Muscle of back (tissue), 3 donors: ENCODE measurements at regions not wholly inside any gene's neighbourhood (a gene's known extent, or its start where the extent isn't known, plus 50 kb on each side); places are given as distances from the start of the nearest gene placed in this dataset.
A peak's percentile ranks its signal among the peaks of the same experiment; 100 is the strongest.
"Not testable (repeated sequence)": the region's sequence is repeated elsewhere in the genome, so short reads cannot be mapped to it uniquely, and the experiment has no call there.

Experiments used
- DNase-seq, 3 donors: peaks; one replicate each; pipeline versions ENCODE4 v3.0.0 to v3.0.0-alpha.2; 2013

GRCh38 chr1:188827400-188827799 is 1650.3 kb downstream of the BRINP3 start:
- no peak for DNase-seq

- DNase-seq: not testable (repeated sequence)
These were observed 1636.5 kb downstream of the BRINP3 start for GRCh38 chr1:188841111-188841696.

- no peak for DNase-seq
These were observed 1631.2 kb downstream of the BRINP3 start for GRCh38 chr1:188846468-188846867.

- peak in 1 of 3 donors; percentile 3 for DNase-seq
These were observed 1620.1 kb downstream of the BRINP3 start for GRCh38 chr1:188857526-188858087.

GRCh38 chr1:188867614-188868013 is 1610.0 kb downstream of the BRINP3 start:
- no peak for DNase-seq

GRCh38 chr1:188871164-188871563 is 1606.5 kb downstream of the BRINP3 start:
- DNase-seq: no peak

- no peak for DNase-seq
These were observed 1605.3 kb downstream of the BRINP3 start for GRCh38 chr1:188872376-188872775.

- peak in 2 of 3 donors; percentile 1 to 6 for DNase-seq
These were observed 1600.0 kb downstream of the BRINP3 start for GRCh38 chr1:188877668-188878067.

GRCh38 chr1:188888386-188888785 is 1589.3 kb downstream of the BRINP3 start:
- DNase-seq: peak in 1 of 3 donors; percentile 0

- peak in 1 of 3 donors; percentile 1 for DNase-seq
These were observed 1588.5 kb downstream of the BRINP3 start for GRCh38 chr1:188889166-188889565.

GRCh38 chr1:188891958-188892357 is 1585.7 kb downstream of the BRINP3 start:
- DNase-seq: no peak

GRCh38 chr1:188895611-188896010 is 1582.1 kb downstream of the BRINP3 start:
- DNase-seq: no peak

GRCh38 chr1:188903241-188903640 is 1574.4 kb downstream of the BRINP3 start:
- DNase-seq: no peak

GRCh38 chr1:188904201-188904600 is 1573.5 kb downstream of the BRINP3 start:
- DNase-seq: no peak

GRCh38 chr1:188906921-188907641 is 1570.6 kb downstream of the BRINP3 start:
- no peak for DNase-seq

- no peak for DNase-seq
These were observed 1547.3 kb downstream of the BRINP3 start for GRCh38 chr1:188930382-188930781.

- DNase-seq: no peak
These were observed 1546.2 kb downstream of the BRINP3 start for GRCh38 chr1:188931506-188931905.

GRCh38 chr1:188937965-188938551 is 1539.6 kb downstream of the BRINP3 start:
- DNase-seq: no peak

- DNase-seq: no peak
These were observed 1535.7 kb downstream of the BRINP3 start for GRCh38 chr1:188941986-188942385.

- no peak for DNase-seq
These were observed 1528.0 kb downstream of the BRINP3 start for GRCh38 chr1:188949701-188950100.

GRCh38 chr1:188958461-188959115 is 1519.1 kb downstream of the BRINP3 start:
- no peak for DNase-seq

GRCh38 chr1:188986745-188987417 is 1490.8 kb downstream of the BRINP3 start:
- DNase-seq: no peak
